NCI-H1436 (cell line): ENCODE measurements at regions not wholly inside any gene's neighbourhood (a gene's known extent, or its start where the extent isn't known, plus 50 kb on each side); places are given as distances from the start of the nearest gene placed in this dataset.

ENCODE experiments used
- DNase-seq: peaks from one replicate; lab custom pipeline; 2025; lab: John Stamatoyannopoulos, UW

- no peak for DNase-seq
These were observed 51.4 kb upstream of the SOX2 start for GRCh38 chr3:181660337-181660736.

- no peak for DNase-seq
These were observed 74.3 kb upstream of the SOX2 start for GRCh38 chr3:181637456-181637855.

GRCh38 chr3:181637056-181637455 is 74.7 kb upstream of the SOX2 start:
- DNase-seq, result no peak

- DNase-seq, result no peak
These were observed 76.6 kb upstream of the SOX2 start for GRCh38 chr3:181635141-181635540.

GRCh38 chr3:181633556-181633955 is 78.2 kb upstream of the SOX2 start:
- DNase-seq, result no peak

GRCh38 chr3:181631901-181632300 is 79.8 kb upstream of the SOX2 start:
- no peak for DNase-seq

- no peak for DNase-seq
These were observed 80.9 kb upstream of the SOX2 start for GRCh38 chr3:181630853-181631252.

- DNase-seq, result no peak
These were observed 82.0 kb upstream of the SOX2 start for GRCh38 chr3:181629711-181630110.

GRCh38 chr3:181629029-181629428 is 82.7 kb upstream of the SOX2 start:
- DNase-seq, result no peak

GRCh38 chr3:181628384-181628783 is 83.3 kb upstream of the SOX2 start:
- no peak for DNase-seq

GRCh38 chr3:181626036-181626435 is 85.7 kb upstream of the SOX2 start:
- DNase-seq, result no peak

- DNase-seq, result peak; percentile 54
These were observed 87.6 kb upstream of the SOX2 start for GRCh38 chr3:181623924-181624694.

- DNase-seq, result no peak
These were observed 89.4 kb upstream of the SOX2 start for GRCh38 chr3:181622365-181622764.

GRCh38 chr3:181619897-181620296 is 91.8 kb upstream of the SOX2 start:
- no peak for DNase-seq

- no peak for DNase-seq
These were observed 93.5 kb upstream of the SOX2 start for GRCh38 chr3:181618260-181618659.

GRCh38 chr3:181616088-181617070 is 95.3 kb upstream of the SOX2 start:
- DNase-seq, result no peak

- no peak for DNase-seq
These were observed 96.1 kb upstream of the SOX2 start for GRCh38 chr3:181615666-181616065.

- no peak for DNase-seq
These were observed 96.8 kb upstream of the SOX2 start for GRCh38 chr3:181614878-181615277.

GRCh38 chr3:181613813-181614212 is 97.9 kb upstream of the SOX2 start:
- no peak for DNase-seq

GRCh38 chr3:181613191-181613590 is 98.5 kb upstream of the SOX2 start:
- DNase-seq, result no peak

GRCh38 chr3:181610973-181611265 is 100.8 kb upstream of the SOX2 start:
- no peak for DNase-seq

GRCh38 chr3:181610083-181610972 is 101.4 kb upstream of the SOX2 start:
- DNase-seq, result no peak
